Effector memory CD4-positive, alpha-beta T cell (primary cell): ENCODE measurements at regions not wholly inside any gene's neighbourhood (a gene's known extent, or its start where the extent isn't known, plus 50 kb on each side); places are given as distances from the start of the nearest gene placed in this dataset.

Experiments
- DNase-seq, 3 donors: peaks; one replicate each; pipeline ENCODE4 v3.0.0-alpha.2; 2020
- H3K27ac ChIP-seq: 2 replicates; pipeline ENCODE4 v1.7.0; 2013; ENCODE audit warnings: mild to moderate bottlenecking, low read length, moderate library complexity; ENCODE audit not compliant: insufficient read depth, poor library complexity, severe bottlenecking
- H3K27me3 ChIP-seq: replicated peaks from 2 replicates; pipeline ENCODE4 v1.7.0; 2013; ENCODE audit warnings: mild to moderate bottlenecking, low read length; ENCODE audit not compliant: insufficient read depth, control insufficient read depth, poor library complexity, severe bottlenecking
- H3K36me3 ChIP-seq: 2 replicates; pipeline ENCODE4 v1.7.0; 2013; ENCODE audit warnings: mild to moderate bottlenecking, low read length, moderate library complexity; ENCODE audit not compliant: control insufficient read depth, insufficient read depth
- H3K4me1 ChIP-seq: 2 replicates; pipeline ENCODE4 v1.7.0; 2013; ENCODE audit warnings: low read length, mild to moderate bottlenecking; ENCODE audit not compliant: control insufficient read depth, insufficient read depth, poor library complexity, severe bottlenecking
- H3K4me3 ChIP-seq: 2 replicates; pipeline ENCODE4 v1.7.0; 2013; ENCODE audit warnings: low read length, low read depth, mild to moderate bottlenecking; ENCODE audit not compliant: insufficient read depth, poor library complexity, severe bottlenecking
- H3K9me3 ChIP-seq: 2 replicates; pipeline ENCODE4 v1.7.0; 2013; ENCODE audit warnings: mild to moderate bottlenecking, low read length, moderate library complexity; ENCODE audit not compliant: control insufficient read depth

DNA sequence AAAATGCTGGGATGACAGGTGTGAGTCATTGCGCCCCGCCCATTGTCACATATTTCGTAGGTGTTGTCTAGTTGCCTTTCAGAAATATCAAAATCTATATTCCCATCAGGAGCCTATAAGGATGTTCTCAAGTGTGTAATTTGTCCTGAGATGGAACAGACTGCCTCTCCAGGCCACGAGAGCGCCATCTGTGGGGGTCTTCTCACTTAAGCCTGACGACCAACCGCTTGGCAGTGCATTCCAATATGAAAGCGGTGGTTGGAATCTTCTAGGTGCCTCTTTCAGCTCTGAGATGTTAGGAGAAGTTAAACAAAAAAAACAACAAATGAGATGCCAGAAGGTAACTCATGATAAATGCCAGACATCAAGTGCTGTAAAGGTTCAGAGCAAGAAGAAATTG, 488.5 kb downstream of the QKI start:
- no peaks in the 10 kb centered on the region for H3K4me1 ChIP-seq
- H3K27me3 ChIP-seq = no peaks in the 10 kb centered on the region
- H3K4me3 ChIP-seq = no peak overlapping the region
- no peaks in the 10 kb centered on the region for H3K36me3 ChIP-seq
- H3K27ac ChIP-seq = no peak overlapping the region
- DNase-seq = no peak
- H3K9me3 ChIP-seq = no peaks in the 10 kb centered on the region

DNA sequence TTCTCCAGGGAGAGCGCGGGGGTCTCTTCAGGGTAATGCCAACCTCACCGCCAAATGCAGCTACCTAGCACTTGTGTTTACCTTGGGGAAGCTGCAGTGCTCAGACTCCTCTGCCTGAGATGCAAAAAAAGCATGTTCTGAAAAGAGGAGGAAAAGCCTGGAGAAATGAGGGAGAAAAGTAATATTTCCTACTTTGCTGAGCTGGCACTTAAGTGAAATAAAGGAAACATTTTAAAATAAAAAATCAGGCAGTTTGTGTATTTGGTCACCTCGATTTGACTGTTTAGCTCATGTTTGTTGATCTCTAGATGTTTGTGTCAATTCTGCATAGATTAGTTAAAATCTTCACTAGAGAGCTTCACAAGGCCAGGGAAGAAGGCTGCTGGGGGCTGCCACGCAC, 487.2 kb downstream of the QKI start:
- Histone ChIP-seq H3K27me3 (no peaks in the 10 kb centered on the region), H3K36me3 (no peaks in the 10 kb centered on the region), H3K4me1 (no peaks in the 10 kb centered on the region), H3K27ac (no peak overlapping the region), H3K4me3 (no peak overlapping the region), H3K9me3 (no peaks in the 10 kb centered on the region)
- no peak for DNase-seq

DNA sequence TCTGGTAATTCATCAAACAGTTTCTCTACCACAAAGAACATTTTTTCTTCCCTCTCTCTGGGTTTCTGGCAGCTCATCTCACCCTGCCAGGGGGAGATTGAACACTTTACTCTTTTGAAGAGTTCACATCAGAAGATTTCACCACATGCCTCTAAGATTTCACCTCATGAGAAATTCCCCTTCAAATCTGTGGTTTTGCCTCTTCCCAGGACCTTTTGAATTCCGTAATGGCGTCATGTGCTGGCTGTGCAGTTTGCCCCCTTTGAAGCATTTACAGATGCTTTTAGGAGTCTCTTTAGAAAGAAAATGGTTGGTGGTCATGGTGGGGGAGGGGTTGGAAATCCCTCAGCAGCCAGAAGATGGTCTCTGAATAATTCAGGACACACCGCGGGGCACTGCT, 486.1 kb downstream of the QKI start:
- Histone ChIP-seq H3K4me3 (no peak overlapping the region), H3K9me3 (no peaks in the 10 kb centered on the region), H3K27me3 (no peaks in the 10 kb centered on the region), H3K36me3 (no peaks in the 10 kb centered on the region), H3K27ac (no peak overlapping the region), H3K4me1 (no peaks in the 10 kb centered on the region)
- DNase-seq = no peak

DNA sequence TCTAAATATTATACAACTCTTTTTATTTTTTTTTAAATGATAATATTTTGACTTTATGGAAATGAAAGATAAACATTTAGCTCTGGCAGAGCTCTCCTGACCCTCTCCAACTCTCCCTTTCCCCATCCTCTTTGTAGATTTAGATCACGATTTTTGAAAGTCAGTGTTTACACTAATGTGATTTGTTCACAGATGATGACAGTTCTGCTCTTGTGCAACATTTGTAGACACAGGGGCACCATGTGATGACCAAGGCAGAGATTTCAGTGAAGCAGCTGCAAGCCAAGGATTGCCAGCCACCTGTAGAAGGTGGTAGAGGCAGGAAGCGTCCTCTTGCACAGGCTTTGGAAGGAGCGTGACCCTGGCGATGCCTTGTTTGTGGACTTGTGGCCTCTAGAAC, 483.2 kb downstream of the QKI start:
- no peaks in the 10 kb centered on the region for H3K4me1 ChIP-seq
- no peaks in the 10 kb centered on the region for H3K9me3 ChIP-seq
- DNase-seq = no peak
- H3K36me3 ChIP-seq = no peaks in the 10 kb centered on the region
- H3K27me3 ChIP-seq = no peaks in the 10 kb centered on the region
- no peak overlapping the region for H3K4me3 ChIP-seq
- H3K27ac ChIP-seq = no peak overlapping the region

DNA sequence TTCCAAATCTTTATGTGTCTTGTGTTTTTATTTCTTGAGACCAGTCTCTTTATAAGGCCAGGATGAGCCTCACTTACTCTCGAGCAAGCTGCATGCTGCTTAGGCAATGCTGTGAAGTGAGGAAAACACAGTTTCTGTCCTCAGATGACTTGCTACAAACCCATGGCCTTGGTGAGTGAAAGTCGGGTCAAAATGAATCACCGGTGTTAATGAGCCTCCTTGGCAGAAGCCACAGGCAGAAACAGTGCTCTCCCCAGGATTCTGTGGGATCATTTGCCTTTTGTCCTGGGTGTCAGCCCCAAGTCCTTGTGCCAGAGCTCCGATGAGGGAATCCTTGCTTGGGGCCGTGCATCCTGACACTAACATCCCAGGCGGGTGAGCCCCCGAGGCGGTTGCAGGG, 482.5 kb downstream of the QKI start:
- Histone ChIP-seq H3K4me3 (no peak overlapping the region), H3K9me3 (no peaks in the 10 kb centered on the region), H3K27ac (no peak overlapping the region), H3K36me3 (no peaks in the 10 kb centered on the region), H3K4me1 (no peaks in the 10 kb centered on the region), H3K27me3 (no peaks in the 10 kb centered on the region)
- DNase-seq = no peak

DNA sequence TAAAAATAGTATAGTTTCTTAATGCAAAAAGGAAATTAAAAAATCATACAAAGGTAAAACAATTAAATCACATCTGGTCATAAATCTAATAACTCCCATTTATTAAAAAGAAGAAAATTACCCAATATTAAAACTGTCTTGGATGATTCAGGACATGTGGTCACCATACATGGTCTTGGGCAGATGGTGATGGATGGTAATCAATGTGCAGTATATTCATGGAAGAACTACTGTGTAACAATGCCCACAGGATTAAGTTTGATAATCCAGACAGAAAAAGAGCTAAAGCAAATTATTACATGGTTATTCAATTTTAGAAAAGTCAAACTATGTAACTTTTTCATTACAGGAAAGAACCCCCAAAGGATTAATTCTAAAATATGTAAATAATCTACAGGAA, 480.6 kb downstream of the QKI start:
- Histone ChIP-seq H3K27ac (no peak overlapping the region), H3K4me1 (no peaks in the 10 kb centered on the region), H3K9me3 (no peaks in the 10 kb centered on the region), H3K27me3 (no peaks in the 10 kb centered on the region), H3K4me3 (no peak overlapping the region), H3K36me3 (no peaks in the 10 kb centered on the region)
- no peak for DNase-seq

DNA sequence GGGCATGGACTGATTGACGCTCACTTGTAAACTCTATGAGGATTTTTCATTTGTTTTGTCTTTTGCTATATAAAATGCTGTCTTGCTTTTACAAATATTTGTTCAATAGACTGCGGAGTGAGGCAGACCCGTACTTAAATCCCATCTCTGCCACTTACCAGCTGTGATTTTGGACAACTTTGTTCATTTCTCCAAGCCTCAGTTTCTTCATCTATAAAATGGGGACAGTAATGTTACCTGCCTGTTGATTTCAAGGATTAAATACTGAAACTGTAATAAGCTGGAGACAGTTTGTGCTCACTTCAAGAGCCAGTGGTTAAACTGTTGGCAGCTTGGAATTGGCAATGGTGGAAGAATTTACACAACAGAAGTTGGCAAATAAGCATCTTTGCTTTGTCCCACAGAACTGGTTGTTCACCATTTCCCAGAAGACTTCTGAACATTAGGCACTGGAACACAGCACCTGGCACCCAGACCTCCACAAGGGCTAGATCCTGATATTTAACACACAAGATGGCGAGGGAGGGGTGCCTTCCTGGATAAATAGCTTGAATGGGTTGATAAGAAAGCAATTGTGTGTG, 479.2 kb downstream of the QKI start:
- H3K4me3 ChIP-seq = no peak overlapping the region
- no peaks in the 10 kb centered on the region for H3K4me1 ChIP-seq
- H3K9me3 ChIP-seq = no peaks in the 10 kb centered on the region
- H3K27me3 ChIP-seq = no peaks in the 10 kb centered on the region
- no peak overlapping the region for H3K27ac ChIP-seq
- H3K36me3 ChIP-seq = no peaks in the 10 kb centered on the region
- no peak for DNase-seq

DNA sequence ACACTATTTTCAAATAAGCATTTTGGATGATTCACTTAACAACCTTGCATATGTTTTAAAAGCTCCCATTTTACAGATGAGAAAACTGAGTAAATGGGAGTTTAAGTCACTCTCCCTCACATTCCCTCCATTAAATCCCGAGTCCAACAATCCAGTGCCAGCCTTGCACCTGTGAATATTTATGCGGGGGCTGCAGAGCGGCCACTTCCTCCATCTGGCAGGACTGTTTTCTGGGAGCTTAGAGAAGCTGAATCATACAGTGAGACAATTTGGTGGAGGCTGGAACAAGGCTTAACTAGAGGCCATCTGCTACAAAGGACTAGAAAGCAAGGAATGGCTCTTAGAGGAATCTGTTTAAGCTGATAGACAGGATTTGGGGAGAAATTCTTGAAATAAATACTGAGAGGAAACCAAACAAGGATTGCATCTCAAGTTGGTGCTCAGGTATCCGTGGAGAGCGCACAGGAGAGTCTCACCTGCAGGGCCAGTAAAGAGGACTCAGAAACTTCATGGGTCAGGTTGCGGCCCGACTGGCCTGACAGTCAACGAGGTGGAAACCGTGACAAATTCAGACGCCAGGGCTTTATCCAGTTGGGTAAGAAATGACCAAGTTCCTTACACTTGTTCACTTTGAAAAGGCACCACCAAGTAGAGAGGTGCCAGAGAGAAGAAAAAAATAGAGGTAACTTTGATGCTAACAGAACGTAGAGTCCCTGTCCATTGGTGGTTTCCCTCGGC, 478.5 kb downstream of the QKI start:
- Histone ChIP-seq H3K36me3 (no peaks in the 10 kb centered on the region), H3K27ac (no peak overlapping the region), H3K4me3 (no peak overlapping the region), H3K4me1 (no peaks in the 10 kb centered on the region), H3K27me3 (no peaks in the 10 kb centered on the region), H3K9me3 (no peaks in the 10 kb centered on the region)
- no peak for DNase-seq

DNA sequence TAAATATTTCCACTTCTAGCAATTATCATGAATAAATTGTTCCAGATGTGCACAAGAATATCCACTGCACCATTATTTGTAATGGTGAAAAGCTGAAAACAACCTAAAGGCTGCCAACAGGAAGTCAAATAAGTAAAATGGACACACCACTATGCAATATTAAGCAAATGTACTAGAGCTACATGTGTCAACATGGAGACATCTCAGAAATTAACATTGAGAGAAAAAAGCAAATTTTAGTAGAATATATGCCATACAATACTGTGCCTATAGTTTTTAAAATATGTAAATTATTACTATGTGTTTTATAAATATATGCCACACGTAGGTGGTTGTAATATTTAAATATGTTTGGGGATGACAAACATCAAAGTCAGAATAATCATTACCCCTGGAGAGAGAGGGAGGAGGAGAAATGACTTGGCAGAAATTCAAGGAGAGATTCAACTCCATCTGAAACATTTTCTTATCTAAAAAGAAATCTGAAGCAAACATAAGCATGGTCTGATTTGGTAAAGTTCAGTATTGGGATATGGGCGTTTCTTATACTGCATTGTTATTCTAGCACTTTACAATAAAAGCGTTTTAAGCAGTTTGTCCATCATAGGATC, 475.5 kb downstream of the QKI start:
- Histone ChIP-seq H3K27me3 (no peaks in the 10 kb centered on the region), H3K27ac (no peak overlapping the region), H3K9me3 (no peaks in the 10 kb centered on the region), H3K4me3 (no peak overlapping the region), H3K36me3 (no peaks in the 10 kb centered on the region), H3K4me1 (no peaks in the 10 kb centered on the region)
- no peak for DNase-seq

DNA sequence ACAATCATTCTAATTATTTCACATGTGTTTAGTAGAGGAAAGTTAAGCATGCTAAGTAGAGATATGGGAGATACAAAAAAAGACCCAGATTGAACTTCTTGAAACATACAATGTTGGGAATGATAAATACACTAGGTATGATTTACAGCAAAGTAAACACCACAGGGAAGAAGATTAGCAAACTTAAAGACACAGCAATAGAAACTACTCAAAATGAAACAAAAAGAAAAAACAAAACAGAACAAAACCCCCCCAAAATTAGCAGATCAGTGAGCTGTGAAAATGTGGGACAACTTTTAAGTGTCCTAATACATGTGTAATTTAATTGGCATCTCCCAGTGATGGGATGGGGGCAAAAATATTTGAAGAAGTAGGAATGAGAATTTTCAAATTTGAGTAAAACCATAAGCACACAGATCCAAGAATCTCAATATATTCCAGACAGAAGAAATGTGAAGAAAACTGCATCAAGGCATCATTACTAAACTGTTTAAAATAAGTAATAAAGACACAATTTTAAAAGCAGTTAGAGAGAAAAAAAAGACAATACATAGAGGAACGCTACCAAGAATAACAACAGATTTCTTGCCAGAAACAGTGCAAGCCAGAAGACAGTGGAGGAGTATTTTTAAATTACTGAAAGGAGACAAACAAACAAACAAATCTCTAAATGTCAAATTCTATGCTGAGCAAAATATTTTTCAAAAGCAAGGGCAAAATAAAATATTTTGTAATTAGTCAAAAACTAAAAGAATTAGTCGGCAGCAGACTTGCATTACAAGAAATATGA, 473.7 kb downstream of the QKI start:
- Histone ChIP-seq H3K27me3 (no peaks in the 10 kb centered on the region), H3K9me3 (no peaks in the 10 kb centered on the region), H3K4me3 (no peak overlapping the region), H3K4me1 (no peaks in the 10 kb centered on the region), H3K36me3 (no peaks in the 10 kb centered on the region), H3K27ac (no peak overlapping the region)
- DNase-seq = no peak
